ENCODE measurements at regions not wholly inside any gene's neighbourhood (a gene's known extent, or its start where the extent isn't known, plus 50 kb on each side); places are given as distances from the start of the nearest gene placed in this dataset.

- no peak for TF ChIP-seq POLR2AphosphoS5 (IDR thresholded peaks at IDR 0.05; ENCODE audit: borderline replicate concordance, low read depth, low read length)
- TF ChIP-seq EZH2 (IDR thresholded peaks at IDR 0.05), result no peak
- TF ChIP-seq FOXP2 (optimal IDR thresholded peaks at IDR 0.05; ENCODE audit: control extremely low read depth, extremely low read length, insufficient read depth), result no peak
Measured at GRCh38 chr16:64715624-64716023, 406.2 kb downstream of the CDH11 start.

Data from SK-N-MC (cell line).